DND-41 (cell line): ENCODE measurements at regions not wholly inside any gene's neighbourhood (a gene's known extent, or its start where the extent isn't known, plus 50 kb on each side); places are given as distances from the start of the nearest gene placed in this dataset.

ENCODE experiments used
- ATAC-seq: fragments of 200-7000 bp; cut with Tn5 transposase; 3 replicates; pipeline ENCODE4 v1.9.1; 2021; ENCODE audit warnings: low read depth; ENCODE audit not compliant: insufficient read depth
- DNase-seq: peaks from one replicate; pipeline ENCODE4 v3.0.0-alpha.2; 2020
- H2AFZ ChIP-seq: 2 replicates; pipeline ENCODE4 v1.6.0; 2012; ENCODE audit warnings: low read depth, low read length
- H3K27ac ChIP-seq: 2 replicates; pipeline ENCODE4 v1.5.1; 2012; ENCODE audit warnings: low read length, inconsistent platforms
- H3K27me3 ChIP-seq: fragments of 200-600 bp; sonication (generic); 2 replicates; pipeline ENCODE4 v1.6.0; 2012; ENCODE audit warnings: low read length, mild to moderate bottlenecking, inconsistent platforms; ENCODE audit not compliant: insufficient read depth, poor library complexity
- H3K36me3 ChIP-seq: 2 replicates; pipeline ENCODE4 v1.5.1; 2012; ENCODE audit warnings: low read length, inconsistent platforms; ENCODE audit not compliant: insufficient read depth
- H3K4me1 ChIP-seq: 2 replicates; pipeline ENCODE4 v1.5.1; 2012; ENCODE audit warnings: mild to moderate bottlenecking, low read length; ENCODE audit not compliant: insufficient read depth
- H3K4me2 ChIP-seq: 2 replicates; pipeline ENCODE4 v1.6.0; 2012; ENCODE audit warnings: mild to moderate bottlenecking, moderate library complexity, low read length, inconsistent platforms; ENCODE audit not compliant: insufficient read depth
- H3K4me3 ChIP-seq, 2 experiments: fragments of 200-600 bp in 1 of 2; shearing (Covaris generic) in 1 of 2; 2 replicates each; pipeline ENCODE4 v1.5.1; 2012 to 2016; ENCODE audit warnings: inconsistent platforms in 2 of 2, low read length in 2 of 2, mild to moderate bottlenecking in 2 of 2, low read depth in 1 of 2, moderate library complexity in 1 of 2
- H3K79me2 ChIP-seq: 2 replicates; pipeline ENCODE4 v1.6.0; 2012; ENCODE audit warnings: low read length, inconsistent platforms; ENCODE audit not compliant: insufficient read depth
- H3K9ac ChIP-seq: 2 replicates; pipeline ENCODE4 v1.6.0; 2012; ENCODE audit warnings: low read depth, mild to moderate bottlenecking, inconsistent platforms, low read length, moderate library complexity
- H3K9me3 ChIP-seq: 2 replicates; pipeline ENCODE4 v1.5.1; 2012; ENCODE audit warnings: low read length, moderate library complexity, mild to moderate bottlenecking, inconsistent platforms; ENCODE audit not compliant: insufficient read depth, severe bottlenecking
- H4K20me1 ChIP-seq: 2 replicates; pipeline ENCODE4 v1.6.0; 2012; ENCODE audit warnings: low read length; ENCODE audit not compliant: insufficient read depth
- CTCF ChIP-seq: IDR thresholded peaks from 2 replicates; pipeline ENCODE4 v1.5.1; 2012; ENCODE audit warnings: borderline replicate concordance, low read length, moderate library complexity, mild to moderate bottlenecking; ENCODE audit not compliant: poor library complexity, severe bottlenecking; ENCODE audit errors: extremely low read depth
- EZH2 ChIP-seq: IDR thresholded peaks from 3 replicates; pipeline ENCODE4 v1.6.1; 2012; ENCODE audit warnings: borderline replicate concordance, low read depth, mild to moderate bottlenecking, moderate library complexity, low read length, inconsistent platforms; ENCODE audit not compliant: severe bottlenecking

DNA sequence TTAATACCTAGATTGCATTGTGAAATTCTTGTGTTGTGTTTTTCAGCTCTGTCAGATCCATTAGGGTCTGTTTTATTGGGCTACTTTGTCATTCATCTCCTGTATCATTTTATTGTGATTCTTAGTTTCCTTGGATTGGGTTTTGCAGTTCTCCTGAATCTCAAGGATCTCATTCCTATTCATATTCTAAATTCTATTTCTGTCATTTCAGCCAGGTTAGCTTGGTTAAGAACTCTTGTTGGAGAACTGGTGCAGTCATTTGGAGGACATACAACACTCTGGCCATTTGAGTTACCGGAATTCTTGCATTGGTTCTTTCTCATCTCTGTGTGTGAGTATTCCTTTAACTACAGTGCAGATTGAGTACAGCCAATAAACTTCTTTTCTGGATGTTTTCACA, 159.6 kb downstream of the FAM78B start:
- no peak overlapping the region for H3K9ac ChIP-seq
- no peaks in the 10 kb centered on the region for H3K79me2 ChIP-seq
- no peaks in the 10 kb centered on the region for H3K4me1 ChIP-seq
- no peaks in the 10 kb centered on the region for H3K36me3 ChIP-seq
- no peak overlapping the region for H2AFZ ChIP-seq
- H3K9me3 ChIP-seq = no peaks in the 10 kb centered on the region
- ATAC-seq (no peak), DNase-seq (no peak)
- H4K20me1 ChIP-seq = no peaks in the 10 kb centered on the region
- no peak overlapping the region for H3K4me2 ChIP-seq
- no peak overlapping the region for H3K27ac ChIP-seq
- H3K4me3 ChIP-seq = no peak overlapping the region
- TF ChIP-seq CTCF (no peak), EZH2 (no peak)
- H3K27me3 ChIP-seq = no peaks in the 10 kb centered on the region

- H3K9me3 ChIP-seq = no peaks in the 10 kb centered on the region
- H3K79me2 ChIP-seq = no peaks in the 10 kb centered on the region
- TF ChIP-seq EZH2 = no peak
- no peak for TF ChIP-seq CTCF
- DNase-seq (no peak), ATAC-seq (no peak)
- peaks cover 9% of the 10 kb centered on the region for H3K27me3 ChIP-seq
- H2AFZ ChIP-seq = no peak overlapping the region
- no peaks in the 10 kb centered on the region for H4K20me1 ChIP-seq
- H3K9ac ChIP-seq = no peak overlapping the region
- no peak overlapping the region for H3K27ac ChIP-seq
- H3K4me2 ChIP-seq = no peak overlapping the region
- H3K4me3 ChIP-seq = no peak overlapping the region
- H3K36me3 ChIP-seq = no peaks in the 10 kb centered on the region
- no peaks in the 10 kb centered on the region for H3K4me1 ChIP-seq
Measured at GRCh38 chr1:166013232-166013631, 153.6 kb downstream of the FAM78B start.

- no peaks in the 10 kb centered on the region for H3K4me1 ChIP-seq
- H3K27ac ChIP-seq = no peak overlapping the region
- no peaks in the 10 kb centered on the region for H4K20me1 ChIP-seq
- DNase-seq (no peak), ATAC-seq (peak; percentile 61; the same call in 1 of the 3 replicates)
- no peak overlapping the region for H2AFZ ChIP-seq
- no peak overlapping the region for H3K4me2 ChIP-seq
- H3K4me3 ChIP-seq = no peak overlapping the region
- no peak overlapping the region for H3K9ac ChIP-seq
- peaks cover 29% of the 10 kb centered on the region for H3K27me3 ChIP-seq
- no peaks in the 10 kb centered on the region for H3K36me3 ChIP-seq
- H3K79me2 ChIP-seq = no peaks in the 10 kb centered on the region
- no peak for TF ChIP-seq EZH2
- peak; percentile 32 for TF ChIP-seq CTCF
- H3K9me3 ChIP-seq = no peaks in the 10 kb centered on the region
Measured at GRCh38 chr1:166017395-166017794, 149.4 kb downstream of the FAM78B start.
